ENCODE measurements at regions not wholly inside any gene's neighbourhood (a gene's known extent, or its start where the extent isn't known, plus 50 kb on each side); places are given as distances from the start of the nearest gene placed in this dataset.

DNA sequence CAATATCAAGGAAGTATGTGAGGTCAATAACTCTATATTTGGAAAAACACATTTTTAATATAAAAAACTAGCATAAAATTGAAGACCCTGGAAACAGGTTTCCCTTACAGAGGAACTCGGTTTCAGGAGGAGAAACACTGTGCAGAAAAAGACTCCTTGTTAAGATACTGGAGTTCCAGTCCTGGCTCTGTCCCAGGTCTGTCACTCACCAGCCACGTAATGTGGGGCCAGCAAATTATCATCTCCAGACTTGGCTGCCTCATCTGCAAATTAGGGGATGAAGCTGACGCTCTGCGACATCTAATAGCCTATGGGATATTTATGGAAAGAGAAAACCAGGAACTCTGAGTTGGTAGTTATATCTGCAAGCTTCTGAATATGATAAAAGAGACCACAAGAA is 702.7 kb downstream of the EPHA7 start:
- Mint-ChIP-seq H3K27me3 (ENCODE audit: unreplicated experiment) (no peaks in the 10 kb centered on the region), H3K27ac (ENCODE audit: unreplicated experiment) (peak overlapping the region; percentile 60), H3K4me1 (ENCODE audit: unreplicated experiment) (peaks cover 25% of the 10 kb centered on the region), H3K9me3 (ENCODE audit: unreplicated experiment) (no peaks in the 10 kb centered on the region), H3K4me3 (ENCODE audit: unreplicated experiment) (no peak overlapping the region), H3K36me3 (ENCODE audit: unreplicated experiment) (no peaks in the 10 kb centered on the region)
- no peak for DNase-seq (ENCODE audit: extremely low spot score, unreplicated experiment)
- TF ChIP-seq, protein P1, sequence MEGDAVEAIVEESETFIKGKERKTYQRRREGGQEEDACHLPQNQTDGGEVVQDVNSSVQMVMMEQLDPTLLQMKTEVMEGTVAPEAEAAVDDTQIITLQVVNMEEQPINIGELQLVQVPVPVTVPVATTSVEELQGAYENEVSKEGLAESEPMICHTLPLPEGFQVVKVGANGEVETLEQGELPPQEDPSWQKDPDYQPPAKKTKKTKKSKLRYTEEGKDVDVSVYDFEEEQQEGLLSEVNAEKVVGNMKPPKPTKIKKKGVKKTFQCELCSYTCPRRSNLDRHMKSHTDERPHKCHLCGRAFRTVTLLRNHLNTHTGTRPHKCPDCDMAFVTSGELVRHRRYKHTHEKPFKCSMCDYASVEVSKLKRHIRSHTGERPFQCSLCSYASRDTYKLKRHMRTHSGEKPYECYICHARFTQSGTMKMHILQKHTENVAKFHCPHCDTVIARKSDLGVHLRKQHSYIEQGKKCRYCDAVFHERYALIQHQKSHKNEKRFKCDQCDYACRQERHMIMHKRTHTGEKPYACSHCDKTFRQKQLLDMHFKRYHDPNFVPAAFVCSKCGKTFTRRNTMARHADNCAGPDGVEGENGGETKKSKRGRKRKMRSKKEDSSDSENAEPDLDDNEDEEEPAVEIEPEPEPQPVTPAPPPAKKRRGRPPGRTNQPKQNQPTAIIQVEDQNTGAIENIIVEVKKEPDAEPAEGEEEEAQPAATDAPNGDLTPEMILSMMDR (IDR thresholded peaks at IDR 0.05) = no peak

DNA sequence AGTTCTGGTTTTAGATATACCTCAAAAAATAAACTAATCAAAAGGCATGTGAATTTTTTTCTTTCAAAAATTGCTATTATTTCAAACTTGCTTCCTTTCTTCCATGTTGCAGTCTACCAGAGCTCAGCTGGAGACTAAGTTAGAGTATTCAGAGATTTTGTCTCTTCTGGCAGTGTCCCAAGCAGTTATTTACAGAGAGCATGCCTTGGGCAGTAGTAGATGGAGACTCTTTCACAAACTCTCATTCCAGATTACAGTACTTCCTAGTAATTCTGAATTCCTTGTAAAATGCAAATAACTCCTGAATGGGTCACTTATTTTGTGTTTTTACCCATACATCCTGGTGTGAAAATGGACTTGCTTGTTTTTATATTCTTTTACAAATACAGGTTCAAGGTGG is 703.4 kb downstream of the EPHA7 start:
- Mint-ChIP-seq H3K27me3 (ENCODE audit: unreplicated experiment) (no peaks in the 10 kb centered on the region), H3K9me3 (ENCODE audit: unreplicated experiment) (no peaks in the 10 kb centered on the region), H3K4me3 (ENCODE audit: unreplicated experiment) (no peak overlapping the region), H3K36me3 (ENCODE audit: unreplicated experiment) (no peaks in the 10 kb centered on the region), H3K27ac (ENCODE audit: unreplicated experiment) (peak overlapping the region; percentile 60), H3K4me1 (ENCODE audit: unreplicated experiment) (peaks cover 25% of the 10 kb centered on the region)
- DNase-seq (ENCODE audit: extremely low spot score, unreplicated experiment) = no peak
- TF ChIP-seq, protein P1 (IDR thresholded peaks at IDR 0.05) = no peak

DNA sequence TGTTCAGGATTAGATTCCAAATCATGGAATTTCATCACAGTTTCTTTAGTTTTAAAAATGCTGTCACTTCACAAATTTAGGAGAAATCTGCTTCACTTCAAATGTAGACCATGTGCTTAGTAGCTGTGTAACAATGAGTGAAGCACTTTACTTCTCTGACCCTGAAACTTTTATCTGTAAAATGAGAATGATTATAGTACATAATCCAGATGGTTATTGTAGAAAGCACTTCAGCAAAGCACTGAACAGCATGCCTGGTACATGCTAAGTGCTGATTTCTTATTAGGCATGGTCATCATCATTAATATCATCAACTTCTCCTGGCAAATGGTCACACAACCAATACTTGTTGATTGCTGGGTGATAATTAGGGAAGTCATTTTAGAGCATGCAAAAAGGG is 705.0 kb downstream of the EPHA7 start:
- no peaks in the 10 kb centered on the region for H3K9me3 Mint-ChIP-seq (ENCODE audit: unreplicated experiment)
- no peak for DNase-seq (ENCODE audit: extremely low spot score, unreplicated experiment)
- H3K4me1 Mint-ChIP-seq (ENCODE audit: unreplicated experiment) = peaks cover 25% of the 10 kb centered on the region
- no peak overlapping the region for H3K27ac Mint-ChIP-seq (ENCODE audit: unreplicated experiment)
- H3K27me3 Mint-ChIP-seq (ENCODE audit: unreplicated experiment) = no peaks in the 10 kb centered on the region
- H3K36me3 Mint-ChIP-seq (ENCODE audit: unreplicated experiment) = no peaks in the 10 kb centered on the region
- TF ChIP-seq, protein P1 (IDR thresholded peaks at IDR 0.05) = no peak
- H3K4me3 Mint-ChIP-seq (ENCODE audit: unreplicated experiment) = no peak overlapping the region

DNA sequence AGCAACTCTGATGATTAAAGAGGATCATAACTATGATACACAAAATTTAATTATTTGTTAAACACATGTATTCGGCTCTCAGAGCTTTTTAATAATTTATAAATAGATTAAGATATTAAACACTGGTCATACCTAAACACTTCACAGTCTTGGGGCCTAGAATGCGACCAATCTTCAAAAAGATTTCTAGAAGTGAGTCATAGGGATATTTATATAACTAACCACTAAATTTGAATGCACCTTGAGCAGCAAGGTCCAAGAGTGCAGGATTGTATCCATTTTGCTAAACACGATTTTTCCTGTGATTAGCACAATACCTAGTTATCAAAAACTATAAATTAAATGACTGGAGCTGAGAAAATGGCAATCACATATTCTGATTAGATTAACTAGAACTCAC is 709.3 kb downstream of the EPHA7 start:
- H3K36me3 Mint-ChIP-seq (ENCODE audit: unreplicated experiment) = no peaks in the 10 kb centered on the region
- TF ChIP-seq, protein P1 (IDR thresholded peaks at IDR 0.05) = no peak
- H3K4me3 Mint-ChIP-seq (ENCODE audit: unreplicated experiment) = no peak overlapping the region
- peaks cover 20% of the 10 kb centered on the region for H3K4me1 Mint-ChIP-seq (ENCODE audit: unreplicated experiment)
- no peak for DNase-seq (ENCODE audit: extremely low spot score, unreplicated experiment)
- no peak overlapping the region for H3K27ac Mint-ChIP-seq (ENCODE audit: unreplicated experiment)
- H3K9me3 Mint-ChIP-seq (ENCODE audit: unreplicated experiment) = peaks cover 2% of the 10 kb centered on the region
- no peaks in the 10 kb centered on the region for H3K27me3 Mint-ChIP-seq (ENCODE audit: unreplicated experiment)

DNA sequence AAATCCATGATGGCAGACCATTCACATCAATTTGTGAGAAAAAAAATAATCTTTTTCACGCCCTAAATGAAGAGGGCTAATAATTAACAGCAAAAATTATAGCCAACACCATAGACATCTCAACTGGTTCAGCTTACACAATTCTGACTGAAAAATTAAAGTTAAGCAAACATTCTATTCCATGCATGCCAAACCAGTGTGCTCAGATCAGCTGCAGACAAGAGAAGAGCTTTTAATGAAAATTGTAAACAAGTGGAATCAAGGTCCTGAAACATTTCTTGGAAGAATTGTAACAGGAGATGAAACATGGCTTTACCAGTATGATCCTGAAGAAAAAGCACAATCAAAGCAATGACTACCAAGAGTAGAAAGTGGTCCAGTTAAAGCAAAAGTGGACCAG is 710.4 kb downstream of the EPHA7 start:
- Mint-ChIP-seq H3K4me1 (ENCODE audit: unreplicated experiment) (peaks cover 20% of the 10 kb centered on the region), H3K36me3 (ENCODE audit: unreplicated experiment) (no peaks in the 10 kb centered on the region), H3K9me3 (ENCODE audit: unreplicated experiment) (peaks cover 9% of the 10 kb centered on the region), H3K27ac (ENCODE audit: unreplicated experiment) (no peak overlapping the region), H3K4me3 (ENCODE audit: unreplicated experiment) (no peak overlapping the region), H3K27me3 (ENCODE audit: unreplicated experiment) (no peaks in the 10 kb centered on the region)
- TF ChIP-seq, protein P1 (IDR thresholded peaks at IDR 0.05) = no peak
- no peak for DNase-seq (ENCODE audit: extremely low spot score, unreplicated experiment)

Data from osteocyte (in vitro differentiated cells).